NCI-H1105 treated with DMSO at 0.1 percent for 48 hours (cell line): ENCODE measurements at regions not wholly inside any gene's neighbourhood (a gene's known extent, or its start where the extent isn't known, plus 50 kb on each side); places are given as distances from the start of the nearest gene placed in this dataset.
A peak's percentile ranks its signal among the peaks of the same experiment; 100 is the strongest.

ENCODE experiments used
- DNase-seq: peaks from one replicate; lab custom pipeline; 2025; lab: John Stamatoyannopoulos, UW

GRCh38 chr6:93784794-93785693 lies 365.7 kb upstream of the EPHA7 start:
- DNase-seq = no peak

GRCh38 chr6:93779086-93779841 lies 359.9 kb upstream of the EPHA7 start:
- DNase-seq = no peak

- DNase-seq = no peak
Observed at GRCh38 chr6:93759190-93759589, 339.8 kb upstream of the EPHA7 start.

- DNase-seq = no peak
Observed at GRCh38 chr6:93751969-93752368, 332.6 kb upstream of the EPHA7 start.

GRCh38 chr6:93749930-93750329 lies 330.6 kb upstream of the EPHA7 start:
- no peak for DNase-seq

GRCh38 chr6:93749191-93749590 lies 329.8 kb upstream of the EPHA7 start:
- DNase-seq = no peak

GRCh38 chr6:93746892-93747291 lies 327.5 kb upstream of the EPHA7 start:
- no peak for DNase-seq

- no peak for DNase-seq
Observed at GRCh38 chr6:93745306-93745705, 325.9 kb upstream of the EPHA7 start.

GRCh38 chr6:93735099-93735498 lies 315.7 kb upstream of the EPHA7 start:
- peak; percentile 29 for DNase-seq

- DNase-seq = no peak
Observed at GRCh38 chr6:93731306-93731705, 311.9 kb upstream of the EPHA7 start.

- no peak for DNase-seq
Observed at GRCh38 chr6:93728150-93728549, 308.8 kb upstream of the EPHA7 start.

GRCh38 chr6:93727447-93727846 lies 308.1 kb upstream of the EPHA7 start:
- no peak for DNase-seq

GRCh38 chr6:93721386-93722048 lies 302.2 kb upstream of the EPHA7 start:
- DNase-seq = peak; percentile 58

- no peak for DNase-seq
Observed at GRCh38 chr6:93713974-93714373, 294.6 kb upstream of the EPHA7 start.

GRCh38 chr6:93703431-93703830 lies 284.1 kb upstream of the EPHA7 start:
- no peak for DNase-seq

- peak; percentile 14 for DNase-seq
Observed at GRCh38 chr6:93701526-93701925, 282.2 kb upstream of the EPHA7 start.

GRCh38 chr6:93685494-93685893 lies 266.1 kb upstream of the EPHA7 start:
- DNase-seq = no peak

GRCh38 chr6:93684339-93684738 lies 265.0 kb upstream of the EPHA7 start:
- no peak for DNase-seq

- DNase-seq = no peak
Observed at GRCh38 chr6:93679836-93680235, 260.5 kb upstream of the EPHA7 start.

GRCh38 chr6:93678841-93679454 lies 259.6 kb upstream of the EPHA7 start:
- peak; percentile 20 for DNase-seq

- no peak for DNase-seq
Observed at GRCh38 chr6:93677264-93677965, 258.1 kb upstream of the EPHA7 start.

- no peak for DNase-seq
Observed at GRCh38 chr6:93676581-93676980, 257.2 kb upstream of the EPHA7 start.
